Glomerular visceral epithelial cell (primary cell): ENCODE measurements at regions not wholly inside any gene's neighbourhood (a gene's known extent, or its start where the extent isn't known, plus 50 kb on each side); places are given as distances from the start of the nearest gene placed in this dataset.
A peak's percentile ranks its signal among the peaks of the same experiment; 100 is the strongest.

Experiments
- DNase-seq: peaks from one replicate; pipeline ENCODE4 v3.0.0-alpha.2; 2016; ENCODE audit errors: extremely low spot score

DNA sequence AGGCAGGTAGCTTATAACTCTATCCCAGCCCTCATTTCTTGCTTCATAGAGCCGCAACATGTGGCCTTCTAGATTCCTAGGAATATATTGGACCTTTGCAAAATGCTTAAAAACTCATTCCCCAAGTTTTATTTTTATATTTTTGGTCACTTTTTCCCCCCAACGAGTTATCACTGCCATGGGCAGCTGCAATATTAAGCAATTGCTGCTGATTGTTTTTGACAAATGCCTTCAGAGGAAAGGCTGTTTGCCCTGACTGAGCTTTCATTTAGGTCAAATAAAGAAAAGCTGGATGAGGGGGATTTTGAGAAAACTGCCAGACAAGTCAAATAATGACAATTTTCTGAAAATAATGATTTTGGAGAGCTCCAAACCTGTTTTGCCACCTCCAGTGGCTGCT, 976.9 kb upstream of the MBL2 start:
- no peak for DNase-seq

DNA sequence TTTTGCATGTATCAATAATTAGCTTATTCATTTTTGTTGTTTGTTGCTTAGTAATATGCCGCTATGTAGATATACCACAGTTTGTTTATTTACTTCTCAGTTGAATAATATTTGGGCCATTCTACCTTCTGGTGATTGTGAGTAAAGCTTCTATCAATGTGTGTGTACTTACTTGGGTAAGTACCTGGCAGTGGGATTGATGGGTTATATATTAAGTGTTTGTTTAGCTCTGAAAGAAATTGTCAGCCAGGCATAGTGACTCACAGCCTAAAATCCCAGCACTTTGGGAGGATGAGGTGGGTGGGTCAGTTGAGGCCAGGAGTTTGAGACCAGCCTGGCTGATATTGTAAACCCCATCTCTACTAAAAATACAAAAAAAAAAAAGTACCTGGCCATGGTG, 975.7 kb upstream of the MBL2 start:
- DNase-seq = no peak

DNA sequence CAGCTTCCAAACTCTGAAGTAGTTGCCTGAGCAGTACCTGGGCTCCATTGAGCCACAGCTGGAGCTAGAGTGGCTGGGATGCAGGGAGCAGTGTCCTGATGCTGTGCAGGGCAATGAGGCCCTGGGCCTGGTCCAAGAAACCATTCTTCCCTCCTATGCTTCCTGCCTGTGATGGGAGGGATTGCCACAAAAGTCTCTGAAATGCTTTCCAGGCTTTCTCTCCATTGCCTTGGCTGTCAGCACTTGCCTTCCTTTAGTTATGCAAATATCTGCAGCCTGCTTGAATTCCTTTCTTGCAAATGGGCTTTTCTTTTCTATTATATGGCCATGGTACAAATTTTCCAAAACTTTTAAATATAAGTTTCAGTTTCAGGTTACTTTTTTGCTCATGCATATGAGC, 972.2 kb upstream of the MBL2 start:
- no peak for DNase-seq

DNA sequence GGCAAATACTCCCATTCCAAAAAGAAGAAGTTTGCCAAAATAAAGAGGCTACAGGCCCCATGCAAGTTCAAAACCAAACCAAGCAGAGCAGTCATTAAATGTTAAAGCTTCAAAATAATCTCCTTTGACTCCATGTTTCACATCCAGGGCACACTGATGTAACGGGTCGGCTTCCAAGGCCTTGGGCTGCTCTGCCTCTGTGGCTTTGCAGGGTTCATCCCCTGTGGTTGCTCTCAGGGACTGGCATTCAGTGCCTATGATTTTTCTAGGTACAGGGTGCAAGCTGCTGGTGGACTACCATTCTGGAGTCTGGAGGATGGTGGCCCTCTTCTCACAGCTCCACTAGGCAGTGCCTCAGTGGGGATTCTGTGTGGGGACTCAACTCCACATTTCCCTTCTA, 971.6 kb upstream of the MBL2 start:
- no peak for DNase-seq

DNA sequence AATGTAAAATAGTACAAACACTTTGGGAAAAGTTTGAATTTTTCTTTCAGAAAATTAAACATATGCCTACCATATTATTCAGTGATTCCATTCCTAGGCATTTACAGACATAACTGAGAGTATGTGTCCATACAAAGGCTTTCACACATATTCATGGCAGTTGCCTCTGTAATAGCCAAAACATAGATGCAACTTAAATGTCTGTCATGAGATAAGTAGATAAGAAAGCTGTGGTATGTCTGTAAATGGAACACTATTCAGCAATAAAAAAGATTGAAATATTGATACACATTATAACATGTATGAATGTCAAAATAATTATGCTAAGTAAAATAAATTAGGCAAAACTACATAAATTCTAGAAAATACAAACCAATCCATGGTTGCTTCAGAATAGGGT, 964.5 kb upstream of the MBL2 start:
- DNase-seq = no peak

DNA sequence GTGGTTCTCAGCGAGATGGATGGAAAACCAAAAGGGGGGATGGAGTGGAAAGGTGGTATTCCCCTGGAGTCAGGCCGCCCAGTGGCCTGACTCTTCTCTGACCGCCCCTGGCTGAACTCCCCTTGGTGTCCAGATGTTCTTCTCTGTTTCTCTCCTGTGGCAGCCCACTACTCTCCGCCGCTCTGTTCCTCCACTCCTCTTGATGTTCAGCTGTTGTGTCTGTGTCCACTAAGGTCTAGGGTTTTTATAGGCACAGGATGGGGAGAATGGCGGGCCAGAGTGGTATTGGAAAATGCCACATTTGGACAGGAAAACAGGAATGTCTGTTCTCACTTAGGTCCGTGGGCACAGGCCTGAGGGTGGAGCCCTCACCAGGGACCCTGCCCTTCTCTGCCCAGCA, 954.3 kb upstream of the MBL2 start:
- no peak for DNase-seq

DNA sequence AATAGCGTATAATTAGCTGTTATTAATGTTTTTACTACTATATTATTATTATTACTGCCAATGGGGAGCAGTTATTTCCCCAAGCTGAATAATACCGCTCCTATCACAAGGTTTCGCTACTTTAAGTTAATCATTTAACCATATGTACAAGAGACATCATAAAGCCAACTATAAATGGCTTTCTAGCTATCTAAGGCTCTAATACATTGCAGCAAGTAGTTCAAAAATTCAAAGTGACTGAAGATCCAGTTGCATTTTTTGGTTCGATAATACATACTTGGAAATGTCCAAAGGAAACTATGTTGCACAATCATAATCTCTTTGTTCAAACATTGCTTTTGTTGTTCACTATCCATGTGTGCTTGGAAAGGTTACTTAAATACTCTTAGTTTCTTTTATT, 952.0 kb upstream of the MBL2 start:
- no peak for DNase-seq

DNA sequence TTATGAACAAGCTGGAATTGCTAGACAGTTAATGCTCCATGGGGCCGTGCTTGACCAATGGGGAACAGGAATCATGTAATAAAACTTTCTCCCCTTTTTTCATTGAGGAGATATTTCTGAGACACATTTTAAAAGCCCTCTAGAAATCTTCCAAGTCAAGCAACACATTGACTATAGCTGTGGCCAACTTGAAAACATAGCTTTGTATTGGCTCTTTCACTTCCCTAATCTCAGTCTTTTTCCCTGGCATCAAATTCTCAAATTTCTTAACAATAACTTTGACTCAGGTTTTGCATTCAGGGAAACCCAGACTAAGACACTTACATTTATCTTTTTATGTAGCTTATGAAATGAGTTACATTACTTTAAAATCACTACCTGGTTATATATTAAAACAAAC, 947.1 kb upstream of the MBL2 start:
- DNase-seq = no peak

DNA sequence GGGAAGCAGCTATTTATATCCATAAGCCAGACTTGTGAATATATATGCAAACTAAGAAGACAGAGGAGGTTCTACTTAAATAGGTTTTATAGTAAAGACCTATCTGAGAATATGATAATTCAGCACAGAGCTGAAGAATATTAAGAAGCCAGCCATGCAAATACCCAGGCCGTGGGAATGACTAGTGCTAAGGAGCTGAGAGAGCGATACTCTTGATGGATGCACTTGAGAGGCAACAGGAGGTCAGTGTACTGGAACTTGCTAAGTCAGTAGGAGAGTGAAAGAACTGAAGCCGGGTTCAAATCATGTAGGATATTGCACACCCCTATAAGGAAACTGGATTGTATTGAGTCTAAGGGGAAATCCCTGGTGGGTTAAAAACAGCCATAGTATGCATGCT, 943.6 kb upstream of the MBL2 start:
- DNase-seq = no peak

DNA sequence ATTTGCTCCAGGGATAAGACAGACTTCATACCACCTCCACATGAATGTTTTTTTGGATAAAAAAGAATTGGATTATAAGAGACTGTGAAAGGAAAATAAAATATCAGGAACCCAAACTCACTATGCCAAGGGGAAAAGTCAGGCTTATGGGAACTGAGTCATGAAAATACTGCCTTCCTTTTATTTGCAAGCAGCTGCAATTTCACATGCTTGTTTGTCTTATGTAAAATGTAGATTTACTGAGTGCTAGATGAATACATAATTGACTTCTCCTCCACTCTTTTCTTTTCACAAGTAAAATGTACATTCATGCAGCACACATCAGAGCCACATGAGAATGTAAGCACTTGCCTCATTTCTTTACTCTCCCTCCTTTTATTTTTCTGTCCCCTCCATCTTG, 940.8 kb upstream of the MBL2 start:
- DNase-seq = no peak

DNA sequence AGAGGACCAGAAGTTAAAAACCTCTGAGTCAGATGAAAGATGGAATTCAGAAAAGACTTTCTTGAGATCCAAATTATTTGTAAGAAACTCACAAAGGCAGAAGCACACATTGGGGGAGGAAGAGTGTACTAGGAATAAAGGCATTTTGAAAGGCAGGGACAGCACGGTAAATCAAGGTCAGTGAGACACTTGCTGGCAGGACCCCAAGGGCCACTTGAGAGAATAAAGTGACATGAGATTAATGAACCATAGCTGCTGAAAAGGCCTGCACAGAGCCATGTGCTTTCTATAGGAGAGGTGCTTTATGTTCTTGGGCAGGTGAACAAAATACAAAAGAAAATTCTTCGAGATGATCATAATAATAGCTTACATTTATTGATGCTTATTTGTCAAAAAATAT, 929.9 kb upstream of the MBL2 start:
- DNase-seq = no peak

DNA sequence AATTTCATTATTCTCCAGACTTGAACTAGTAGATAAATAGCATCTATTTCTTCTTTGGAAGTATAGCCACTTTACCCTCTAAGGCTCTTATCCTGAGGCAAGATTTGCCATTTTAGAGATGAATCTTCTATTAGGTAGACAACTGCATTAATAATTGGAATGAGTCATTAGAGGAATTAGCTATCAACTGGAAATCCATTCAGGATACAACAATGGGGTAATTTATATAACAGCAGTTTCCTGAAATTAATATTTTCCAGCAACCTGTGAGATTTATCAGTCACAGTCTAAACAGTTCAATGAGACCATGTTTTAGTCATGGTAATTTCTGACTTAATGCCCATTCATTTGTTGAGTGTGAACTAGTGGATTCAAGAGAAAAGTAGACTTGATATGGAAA, 928.6 kb upstream of the MBL2 start:
- no peak for DNase-seq

DNA sequence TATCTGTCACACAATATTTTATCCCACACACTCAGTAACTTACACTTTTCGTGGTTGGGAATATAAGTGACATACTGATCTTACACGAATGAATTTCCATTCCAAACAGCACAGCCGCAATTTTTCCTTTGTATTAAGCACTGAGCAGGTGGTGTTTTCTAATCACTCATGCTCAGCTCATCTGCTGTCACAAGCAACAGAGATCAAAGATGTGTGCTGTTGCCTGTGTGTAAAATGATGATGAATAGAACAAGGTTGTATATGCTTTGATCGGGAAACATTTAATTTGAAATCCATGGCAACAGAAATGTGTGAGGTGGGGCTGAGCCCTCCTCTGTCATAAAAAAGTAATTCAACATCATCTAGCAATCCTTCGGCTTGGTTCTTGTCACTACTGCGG, 927.7 kb upstream of the MBL2 start:
- DNase-seq = no peak

DNA sequence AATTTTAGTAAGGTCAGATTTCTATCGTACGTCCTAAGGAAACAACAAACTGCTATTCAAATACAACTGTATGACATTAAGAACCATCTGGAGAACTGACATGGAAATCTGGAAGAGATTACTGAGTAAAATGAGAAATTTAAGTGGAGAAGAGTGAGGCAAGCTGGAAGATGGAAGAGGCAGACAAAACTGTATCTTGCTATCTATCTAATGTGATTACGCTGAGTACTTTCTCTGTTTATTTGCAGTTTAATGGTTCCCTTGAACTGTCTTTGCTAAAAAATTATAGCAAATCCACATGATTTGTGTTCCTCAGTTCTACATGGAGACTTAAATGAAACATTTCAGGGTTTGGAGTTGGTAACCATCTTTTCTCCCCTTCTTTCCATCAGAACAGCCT, 927.1 kb upstream of the MBL2 start:
- no peak for DNase-seq

DNA sequence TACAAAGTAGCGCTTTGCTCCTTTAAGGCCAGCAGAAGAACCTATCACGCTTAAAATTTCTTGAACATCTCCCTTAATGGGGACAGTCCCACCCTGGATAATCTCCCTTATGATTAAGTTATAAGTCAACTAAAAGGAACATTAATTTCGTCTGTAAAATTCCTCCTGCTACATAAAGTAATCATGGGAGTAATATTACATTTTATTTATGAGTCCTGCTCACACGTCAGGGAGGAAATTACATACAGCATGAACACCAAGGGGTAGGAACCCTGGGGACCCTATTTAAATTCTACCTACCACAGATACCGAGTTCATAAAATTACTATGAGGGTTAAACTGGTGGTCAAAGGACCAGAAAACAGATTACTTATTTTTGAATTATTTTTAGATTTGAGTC, 926.6 kb upstream of the MBL2 start:
- no peak for DNase-seq

DNA sequence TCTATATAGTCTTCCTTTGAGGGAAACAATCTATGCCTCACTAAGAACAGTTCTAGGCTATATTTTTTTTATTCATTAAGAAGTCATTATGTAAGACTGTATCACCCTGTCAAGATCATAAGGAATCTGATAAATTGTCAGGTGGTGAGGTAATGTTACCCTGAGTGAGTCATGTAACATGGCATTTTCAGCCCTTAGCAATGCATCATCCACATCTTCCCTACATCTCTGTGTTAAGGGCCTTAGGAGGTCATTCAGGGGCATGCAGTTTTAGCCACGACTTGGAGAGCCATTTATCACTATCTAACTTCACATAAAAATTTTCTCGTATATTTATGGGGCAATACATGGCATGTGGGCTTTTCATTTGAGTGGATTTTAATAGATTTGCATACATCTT, 924.5 kb upstream of the MBL2 start:
- peak; percentile 83 for DNase-seq

DNA sequence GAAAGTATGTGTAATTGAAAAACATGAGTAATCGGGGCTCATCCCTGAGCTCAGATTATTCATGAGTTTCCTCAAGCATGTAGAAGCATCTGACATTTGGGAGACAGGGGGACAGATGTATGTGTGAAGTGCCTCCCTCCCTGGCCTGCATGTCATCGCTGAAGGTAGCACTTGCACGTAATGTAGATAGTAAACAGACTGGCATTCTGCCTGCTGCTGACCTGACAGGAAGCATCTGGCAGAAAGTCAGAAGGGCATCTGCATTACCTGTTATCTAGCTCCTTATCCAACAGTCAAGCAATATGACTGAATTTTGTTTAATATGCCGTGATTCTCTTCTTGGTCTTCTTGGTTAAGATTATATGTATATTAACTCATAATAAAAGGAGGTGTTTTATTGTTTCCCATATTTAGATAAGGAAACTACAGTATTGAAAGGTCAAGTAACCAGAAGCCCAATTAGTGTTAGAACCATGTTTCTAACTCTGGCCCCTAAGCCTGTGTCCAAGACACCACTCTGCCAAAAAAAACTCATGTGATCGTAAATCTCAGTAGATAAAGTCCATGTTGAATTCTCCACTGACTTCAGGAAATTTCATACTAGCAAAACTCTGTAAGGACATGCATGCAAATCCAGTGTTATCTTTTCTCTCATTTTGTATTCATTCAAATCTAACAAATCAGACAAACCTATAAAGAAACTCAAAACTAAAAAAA, 918.1 kb upstream of the MBL2 start:
- no peak for DNase-seq

DNA sequence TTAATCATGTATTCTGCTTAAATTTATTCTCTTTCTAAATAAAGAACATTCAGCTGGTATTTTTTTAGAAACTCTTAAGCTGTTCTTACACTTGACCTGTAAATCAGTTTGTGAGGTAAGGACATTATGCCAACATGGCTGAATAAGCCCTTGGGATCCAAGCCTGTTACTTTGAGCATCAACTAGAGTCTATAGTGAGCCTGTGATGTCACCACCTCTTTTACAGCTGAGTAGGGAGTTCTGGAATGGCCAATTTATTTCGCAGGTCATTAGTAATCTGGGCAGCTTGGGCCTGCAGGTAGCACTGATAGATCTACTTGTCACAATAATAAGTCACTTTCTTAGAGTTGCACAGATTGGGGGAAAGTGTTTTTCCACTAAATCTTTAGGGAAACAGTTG, 915.2 kb upstream of the MBL2 start:
- no peak for DNase-seq

DNA sequence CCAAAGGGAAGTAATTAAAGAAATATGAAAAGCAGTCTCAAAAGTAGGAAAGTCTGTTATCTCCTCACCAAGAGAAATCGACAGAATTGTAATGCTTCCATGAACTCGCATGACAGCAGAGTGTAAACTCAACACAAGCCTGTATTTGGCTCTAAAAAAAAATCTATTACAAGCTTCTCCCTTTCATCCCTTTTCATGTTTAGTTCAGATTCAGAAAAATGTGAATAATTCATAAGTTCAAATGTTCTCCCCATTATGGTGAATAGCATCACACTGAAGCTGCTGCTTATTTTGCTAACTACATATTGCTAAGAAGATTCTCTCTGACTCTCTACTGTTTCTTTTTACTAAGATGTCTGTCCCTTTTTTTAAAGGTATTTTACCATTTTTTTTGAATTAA, 910.3 kb upstream of the MBL2 start:
- no peak for DNase-seq

DNA sequence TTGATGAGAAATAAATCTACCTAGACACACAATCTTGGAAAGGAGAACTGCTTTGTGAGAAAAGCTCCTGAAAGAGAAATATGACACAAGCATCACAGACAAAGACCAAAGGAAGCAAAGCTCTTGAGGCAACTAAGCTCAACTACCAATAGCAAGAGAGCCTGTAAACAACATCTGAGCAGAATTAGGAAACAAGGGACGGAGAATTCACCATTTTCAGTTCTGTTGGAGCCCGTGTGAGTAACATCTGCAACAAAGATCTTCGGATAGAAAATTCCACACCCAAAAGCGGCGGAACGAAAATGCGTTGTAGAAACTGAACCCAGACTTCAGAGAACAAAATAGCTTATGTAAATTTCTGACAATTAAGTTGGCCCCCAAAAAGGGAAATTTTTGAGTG, 909.9 kb upstream of the MBL2 start:
- DNase-seq = no peak

DNA sequence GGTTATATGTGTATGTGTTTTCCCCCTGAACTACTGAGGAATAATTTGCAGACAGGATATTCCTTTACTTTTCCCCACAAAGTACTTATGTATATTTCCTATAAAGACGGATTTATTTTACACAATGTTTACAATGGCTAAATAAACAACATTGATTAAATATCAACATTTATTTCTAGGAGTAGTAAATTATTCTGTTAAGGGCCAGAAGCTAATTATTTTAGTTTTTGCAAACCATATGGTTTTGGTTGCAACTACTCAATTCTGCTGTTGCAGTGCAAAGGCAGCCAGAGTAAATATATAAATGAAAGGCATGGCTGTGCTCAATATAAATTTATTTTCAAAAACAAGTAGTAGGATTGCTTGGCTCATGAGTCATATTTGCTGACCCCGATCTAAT, 907.1 kb upstream of the MBL2 start:
- DNase-seq = no peak

DNA sequence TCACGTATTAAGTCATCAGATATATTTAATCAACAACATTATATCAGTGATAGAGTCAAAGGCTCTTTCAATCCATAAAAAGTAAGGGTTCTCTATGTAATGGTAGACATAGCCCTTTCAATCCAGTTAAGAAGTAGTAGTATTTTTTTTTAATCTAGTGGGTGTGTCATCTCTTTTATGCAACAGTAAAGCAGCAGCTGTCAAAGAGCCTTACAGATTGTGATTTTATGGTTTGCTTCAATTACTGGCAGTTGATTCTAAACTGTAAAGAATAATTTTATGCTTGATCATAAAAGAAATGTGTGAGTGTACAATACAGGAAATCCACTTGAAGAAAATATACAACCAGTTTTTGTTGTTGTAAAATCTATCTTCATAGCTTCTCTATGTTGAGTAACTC, 902.6 kb upstream of the MBL2 start:
- DNase-seq = no peak

DNA sequence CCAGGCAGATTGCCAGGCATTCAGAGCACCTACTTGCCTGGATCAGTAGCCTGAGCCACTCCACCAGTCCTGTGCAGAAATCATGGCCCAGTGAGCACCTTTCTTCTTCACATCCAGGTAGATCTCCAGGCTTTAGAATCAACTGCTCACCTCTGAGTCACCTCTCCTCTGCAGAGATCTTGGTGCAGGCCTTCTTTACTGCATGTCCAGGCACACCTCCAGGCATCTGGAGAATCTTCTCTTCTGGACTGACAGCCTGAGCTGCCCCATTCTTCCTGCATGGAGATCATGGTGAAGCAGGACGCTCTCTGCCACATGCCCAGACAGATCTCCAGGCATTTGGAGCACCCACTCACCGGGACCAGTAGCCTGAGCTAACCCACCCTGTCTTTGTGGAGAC, 894.5 kb upstream of the MBL2 start:
- no peak for DNase-seq

DNA sequence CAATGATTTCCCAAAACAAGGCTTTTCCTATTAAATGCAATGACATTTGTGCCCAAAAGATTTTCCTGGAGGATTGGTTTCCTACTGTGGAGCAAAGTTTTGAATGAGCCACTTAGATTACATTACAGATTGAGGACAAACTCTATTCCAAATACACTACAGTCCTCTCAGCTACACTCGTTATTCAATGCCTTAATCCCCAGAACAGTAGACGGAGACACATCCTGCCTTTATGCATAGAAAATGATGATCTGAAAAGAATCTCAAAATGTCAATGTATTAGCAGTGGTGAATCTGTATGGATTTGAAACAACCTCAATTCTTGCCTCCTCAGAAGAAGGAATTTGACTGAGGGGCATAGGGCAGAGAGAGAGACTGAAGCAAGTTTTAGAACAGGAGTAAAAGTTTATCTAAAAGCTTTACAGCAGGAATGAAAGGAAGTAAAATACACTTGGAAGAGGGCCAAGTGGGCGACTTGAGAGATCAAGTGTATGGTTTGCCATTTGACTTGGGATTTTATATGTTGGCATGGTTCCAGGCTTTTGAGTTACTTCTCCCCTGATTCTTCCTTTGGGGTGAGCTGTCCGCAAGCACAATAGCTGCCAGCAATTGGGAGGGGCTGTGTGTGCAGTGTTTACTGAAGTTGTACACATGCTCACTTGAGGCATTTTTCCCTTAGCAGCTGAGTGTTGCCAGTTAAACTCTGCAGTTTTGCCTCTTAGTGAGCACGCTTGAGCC, 891.9 kb upstream of the MBL2 start:
- peak; percentile 11 for DNase-seq
